GM10266 (cell line): ENCODE measurements at regions not wholly inside any gene's neighbourhood (a gene's known extent, or its start where the extent isn't known, plus 50 kb on each side); places are given as distances from the start of the nearest gene placed in this dataset.

Source experiments
- DNase-seq: peaks from one replicate; pipeline ENCODE4 v3.0.0; 2012; ENCODE audit errors: extremely low spot score
- CTCF ChIP-seq: IDR thresholded peaks from 2 replicates; pipeline ENCODE4 v1.5.1; 2012; ENCODE audit warnings: mild to moderate bottlenecking, low read depth; ENCODE audit not compliant: control insufficient read depth, insufficient read depth; ENCODE audit errors: missing control alignments

GRCh38 chr2:64352292-64352691 lies 101.7 kb upstream of the LGALSL start:
- no peak for TF ChIP-seq CTCF
- no peak for DNase-seq

GRCh38 chr2:64354857-64355680 lies 98.9 kb upstream of the LGALSL start:
- TF ChIP-seq CTCF, result no peak
- DNase-seq, result no peak

- peak; percentile 24 for DNase-seq
These were observed 97.1 kb upstream of the LGALSL start for GRCh38 chr2:64356906-64357305.

GRCh38 chr2:64359171-64359891 lies 94.6 kb upstream of the LGALSL start:
- no peak for TF ChIP-seq CTCF
- DNase-seq, result no peak

More at GRCh38 chr2:64356906-64357305, 97.1 kb upstream of the LGALSL start:
- TF ChIP-seq CTCF, result no peak

GRCh38 chr2:64359892-64360657 lies 93.9 kb upstream of the LGALSL start:
- TF ChIP-seq CTCF, result no peak

GRCh38 chr2:64361151-64361938 lies 92.6 kb upstream of the LGALSL start:
- no peak for TF ChIP-seq CTCF
- no peak for DNase-seq

More at GRCh38 chr2:64359892-64360657, 93.9 kb upstream of the LGALSL start:
- peak; percentile 38 for DNase-seq
